Neutrophil (primary cell): ENCODE measurements at regions not wholly inside any gene's neighbourhood (a gene's known extent, or its start where the extent isn't known, plus 50 kb on each side); places are given as distances from the start of the nearest gene placed in this dataset.

Experiments used
- H3K27ac ChIP-seq: fragments of 200-600 bp; sonication (generic); 2 replicates; pipeline ENCODE4 v1.5.1; 2016; ENCODE audit warnings: mild to moderate bottlenecking, moderate library complexity
- H3K27me3 ChIP-seq: fragments of 200-600 bp; sonication (generic); 2 replicates; pipeline ENCODE4 v1.6.0; 2016; ENCODE audit warnings: mild to moderate bottlenecking
- H3K36me3 ChIP-seq: fragments of 200-600 bp; sonication (generic); 2 replicates; pipeline ENCODE4 v1.5.1; 2017
- H3K4me1 ChIP-seq, 2 experiments: fragments of 200-600 bp in 1 of 2; sonication (generic) in 1 of 2; 1 replicate in 1 of 2; 2 replicates in 1 of 2; pipeline versions ENCODE4 v1.5.1 to v1.6.1; 2013 to 2016; ENCODE audit warnings: low read depth in 1 of 2, low read length in 1 of 2, mild to moderate bottlenecking in 1 of 2, moderate library complexity in 1 of 2; ENCODE audit not compliant: control insufficient read depth in 1 of 2, insufficient read depth in 1 of 2
- H3K4me3 ChIP-seq, 2 experiments: fragments of 200-600 bp in 1 of 2; sonication (generic) in 1 of 2; 1 replicate in 1 of 2; 2 replicates in 1 of 2; pipeline ENCODE4 v1.5.1; 2013 to 2016; ENCODE audit warnings: low read depth in 1 of 2, low read length in 1 of 2, mild to moderate bottlenecking in 1 of 2, moderate library complexity in 1 of 2
- H3K9me3 ChIP-seq: fragments of 200-600 bp; sonication (generic); 2 replicates; pipeline ENCODE4 v1.5.1; 2016
- TF ChIP-seq, protein P1 (sequence below): fragments of 200-600 bp; sonication (generic); IDR thresholded peaks from 2 replicates; pipeline ENCODE4 v1.5.1; 2016; ENCODE audit warnings: antibody characterized with exemption

DNA sequence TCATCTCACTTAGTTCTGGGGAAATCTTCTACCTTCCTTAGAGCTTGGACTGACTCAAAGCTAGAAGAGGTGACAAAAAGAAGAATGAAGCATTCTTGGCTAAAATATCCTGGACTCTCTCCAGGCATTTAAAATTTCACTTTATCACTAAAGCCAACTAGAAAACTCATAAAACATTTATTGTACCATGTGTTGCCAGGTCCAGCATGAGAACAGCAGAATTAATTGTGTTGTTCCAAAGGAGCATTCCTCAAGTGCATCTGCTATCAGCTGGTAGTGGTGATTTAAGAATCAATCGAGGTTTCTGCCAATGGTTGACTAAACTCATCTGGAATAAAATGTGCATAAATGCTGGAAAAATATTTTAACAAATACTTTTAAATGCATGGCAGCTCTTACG, 147.3 kb upstream of the SSTR4 start:
- Histone ChIP-seq H3K9me3 (no peaks in the 10 kb centered on the region), H3K36me3 (no peaks in the 10 kb centered on the region), H3K27ac (no peak overlapping the region), H3K4me1 (no peaks in the 10 kb centered on the region), H3K4me3 (no peak overlapping the region), H3K27me3 (no peaks in the 10 kb centered on the region)
- TF ChIP-seq, protein P1, sequence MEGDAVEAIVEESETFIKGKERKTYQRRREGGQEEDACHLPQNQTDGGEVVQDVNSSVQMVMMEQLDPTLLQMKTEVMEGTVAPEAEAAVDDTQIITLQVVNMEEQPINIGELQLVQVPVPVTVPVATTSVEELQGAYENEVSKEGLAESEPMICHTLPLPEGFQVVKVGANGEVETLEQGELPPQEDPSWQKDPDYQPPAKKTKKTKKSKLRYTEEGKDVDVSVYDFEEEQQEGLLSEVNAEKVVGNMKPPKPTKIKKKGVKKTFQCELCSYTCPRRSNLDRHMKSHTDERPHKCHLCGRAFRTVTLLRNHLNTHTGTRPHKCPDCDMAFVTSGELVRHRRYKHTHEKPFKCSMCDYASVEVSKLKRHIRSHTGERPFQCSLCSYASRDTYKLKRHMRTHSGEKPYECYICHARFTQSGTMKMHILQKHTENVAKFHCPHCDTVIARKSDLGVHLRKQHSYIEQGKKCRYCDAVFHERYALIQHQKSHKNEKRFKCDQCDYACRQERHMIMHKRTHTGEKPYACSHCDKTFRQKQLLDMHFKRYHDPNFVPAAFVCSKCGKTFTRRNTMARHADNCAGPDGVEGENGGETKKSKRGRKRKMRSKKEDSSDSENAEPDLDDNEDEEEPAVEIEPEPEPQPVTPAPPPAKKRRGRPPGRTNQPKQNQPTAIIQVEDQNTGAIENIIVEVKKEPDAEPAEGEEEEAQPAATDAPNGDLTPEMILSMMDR: no peak

DNA sequence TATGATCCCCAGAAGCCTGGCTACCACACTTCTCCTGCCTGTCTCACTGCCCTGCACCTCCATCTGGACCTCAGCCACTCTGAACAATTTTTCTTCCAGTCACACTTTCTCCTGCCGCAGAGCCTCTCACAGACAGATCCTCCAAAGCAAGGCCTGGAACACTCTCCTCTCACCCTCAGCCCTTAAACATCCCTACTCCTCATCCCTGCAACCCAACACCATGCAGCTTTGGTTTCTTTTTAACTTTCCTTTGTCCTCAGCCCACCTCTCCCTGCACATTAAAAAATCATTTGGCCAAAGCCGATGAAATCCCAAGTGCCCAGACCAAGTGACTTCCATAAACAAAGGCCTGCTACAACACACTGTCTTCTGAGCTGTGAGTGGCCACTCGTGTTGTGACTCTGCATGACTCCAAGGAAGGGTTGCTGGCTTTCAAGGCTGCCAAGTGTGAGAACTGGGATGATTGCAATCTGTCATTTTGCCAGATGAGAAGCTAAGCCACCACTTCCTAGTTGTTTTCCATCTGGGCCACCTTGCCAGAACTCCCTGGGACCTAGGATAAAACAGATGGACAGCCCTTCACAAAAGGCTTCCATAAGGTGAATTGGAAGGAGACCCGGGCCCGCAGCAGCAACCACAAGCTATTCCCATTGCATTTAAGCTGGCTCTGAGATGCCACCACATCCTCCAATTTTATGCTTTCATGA, 144.4 kb upstream of the SSTR4 start:
- TF ChIP-seq, protein P1: no peak
- no peak overlapping the region for H3K4me3 ChIP-seq
- no peaks in the 10 kb centered on the region for H3K9me3 ChIP-seq
- H3K4me1 ChIP-seq: no peaks in the 10 kb centered on the region
- H3K27ac ChIP-seq: no peak overlapping the region
- H3K36me3 ChIP-seq: no peaks in the 10 kb centered on the region
- no peaks in the 10 kb centered on the region for H3K27me3 ChIP-seq

DNA sequence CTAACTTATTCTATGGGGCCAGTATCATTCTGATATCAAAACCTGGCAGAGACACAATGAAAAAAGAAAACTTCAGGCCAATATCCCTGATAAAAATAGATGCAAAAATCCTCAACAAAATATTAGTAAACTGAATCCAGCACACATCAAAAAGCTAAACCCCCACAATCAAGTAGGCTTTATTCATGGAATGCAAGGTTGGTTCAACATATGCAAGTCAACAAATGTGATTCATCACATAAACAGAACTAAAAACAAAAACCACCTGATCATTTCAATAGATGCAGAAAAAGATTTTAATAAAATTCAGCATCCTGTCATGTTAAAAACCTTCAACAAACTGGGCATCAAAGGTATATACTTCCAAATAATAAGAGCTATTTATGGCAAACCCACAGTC, 133.9 kb upstream of the SSTR4 start:
- Histone ChIP-seq H3K9me3 (no peaks in the 10 kb centered on the region), H3K4me3 (no peak overlapping the region), H3K4me1 (no peaks in the 10 kb centered on the region), H3K27ac (no peak overlapping the region), H3K27me3 (no peaks in the 10 kb centered on the region), H3K36me3 (no peaks in the 10 kb centered on the region)
- TF ChIP-seq, protein P1: no peak

DNA sequence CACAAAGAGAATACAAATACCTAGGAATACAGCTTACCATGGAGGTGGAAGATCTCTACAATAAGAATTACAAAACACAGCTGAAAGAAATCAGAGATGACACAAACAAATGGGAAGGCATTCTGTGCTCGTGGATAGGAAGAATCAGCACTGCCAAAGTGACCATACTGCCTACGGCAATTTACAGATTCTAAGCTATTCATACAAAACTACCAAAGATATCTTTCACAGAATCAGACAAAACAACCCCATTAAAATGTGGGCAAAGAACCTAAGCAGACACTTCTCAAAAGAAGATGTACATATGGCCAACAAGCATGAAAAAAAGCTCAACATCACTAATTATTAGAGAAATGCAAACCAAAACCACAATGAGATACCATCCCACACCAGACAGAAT, 133.2 kb upstream of the SSTR4 start:
- no peaks in the 10 kb centered on the region for H3K9me3 ChIP-seq
- H3K36me3 ChIP-seq: no peaks in the 10 kb centered on the region
- no peak overlapping the region for H3K27ac ChIP-seq
- TF ChIP-seq, protein P1: no peak
- H3K4me1 ChIP-seq: no peaks in the 10 kb centered on the region
- no peak overlapping the region for H3K4me3 ChIP-seq
- H3K27me3 ChIP-seq: no peaks in the 10 kb centered on the region

DNA sequence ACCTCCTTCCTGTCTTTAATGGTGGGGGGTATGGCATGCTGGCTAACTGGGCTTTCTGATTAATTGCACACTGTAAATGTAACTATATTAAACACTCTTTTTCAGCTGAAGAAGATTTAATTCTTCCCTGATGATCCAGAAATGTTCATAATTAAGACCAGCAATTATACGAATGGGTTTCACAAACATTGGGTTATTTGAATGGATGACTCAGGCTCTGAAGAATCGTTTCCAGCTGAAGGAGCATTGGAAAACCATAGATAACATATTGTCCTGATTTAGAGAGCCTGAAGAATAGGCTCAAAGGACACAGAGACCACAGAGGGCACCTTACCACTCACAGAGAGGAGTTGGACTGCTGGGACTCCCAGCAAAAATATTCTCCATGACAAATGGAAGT, 130.7 kb upstream of the SSTR4 start:
- H3K4me3 ChIP-seq: no peak overlapping the region
- TF ChIP-seq, protein P1: no peak
- no peaks in the 10 kb centered on the region for H3K9me3 ChIP-seq
- no peaks in the 10 kb centered on the region for H3K36me3 ChIP-seq
- no peaks in the 10 kb centered on the region for H3K27me3 ChIP-seq
- no peaks in the 10 kb centered on the region for H3K4me1 ChIP-seq
- H3K27ac ChIP-seq: no peak overlapping the region
